HL-60 (cell line): ENCODE measurements at regions not wholly inside any gene's neighbourhood (a gene's known extent, or its start where the extent isn't known, plus 50 kb on each side); places are given as distances from the start of the nearest gene placed in this dataset.

Source experiments
- DNase-seq, 2 experiments: peaks; one replicate each; pipeline ENCODE4 v3.0.0-alpha.2; 2010 to 2020; ENCODE audit warnings: low read depth in 1 of 2, low spot score in 1 of 2
- H3K27ac ChIP-seq: fragments of 250-450 bp; sonication (Bioruptor Pico); replicated peaks from 2 replicates; pipeline ENCODE4 v1.5.1; 2020; ENCODE audit warnings: mild to moderate bottlenecking, moderate library complexity
- H3K27me3 ChIP-seq: fragments of 250-450 bp; sonication (Bioruptor Pico); 2 replicates; pipeline ENCODE4 v1.5.1; 2021; ENCODE audit warnings: mild to moderate bottlenecking, moderate library complexity; ENCODE audit not compliant: insufficient read depth, poor library complexity, severe bottlenecking
- H3K4me3 ChIP-seq: replicated peaks from 2 replicates; pipeline ENCODE4 v1.5.1; 2011; ENCODE audit warnings: mild to moderate bottlenecking, control low read depth, low read length; ENCODE audit not compliant: insufficient read depth
- GABPA ChIP-seq: IDR thresholded peaks from 2 replicates; pipeline ENCODE4 v1.6.1; 2012; ENCODE audit warnings: low read depth
- POLR2AphosphoS5 ChIP-seq: IDR thresholded peaks from 2 replicates; pipeline ENCODE4 v1.6.1; 2012; ENCODE audit warnings: low read depth
- SPI1 ChIP-seq: IDR thresholded peaks from 2 replicates; pipeline ENCODE4 v1.6.1; 2012; ENCODE audit warnings: low read depth, mild to moderate bottlenecking, borderline replicate concordance
- TF ChIP-seq, protein P1 (sequence below): IDR thresholded peaks from one replicate; pipeline ENCODE4 v1.5.1; 2011; ENCODE audit warnings: low read length, control low read depth, inconsistent platforms; ENCODE audit not compliant: insufficient read depth
- TF ChIP-seq, protein P2 (sequence below): IDR thresholded peaks from 2 replicates; pipeline ENCODE4 v1.6.1; 2012; ENCODE audit warnings: low read depth; ENCODE audit not compliant: insufficient replicate concordance

DNA sequence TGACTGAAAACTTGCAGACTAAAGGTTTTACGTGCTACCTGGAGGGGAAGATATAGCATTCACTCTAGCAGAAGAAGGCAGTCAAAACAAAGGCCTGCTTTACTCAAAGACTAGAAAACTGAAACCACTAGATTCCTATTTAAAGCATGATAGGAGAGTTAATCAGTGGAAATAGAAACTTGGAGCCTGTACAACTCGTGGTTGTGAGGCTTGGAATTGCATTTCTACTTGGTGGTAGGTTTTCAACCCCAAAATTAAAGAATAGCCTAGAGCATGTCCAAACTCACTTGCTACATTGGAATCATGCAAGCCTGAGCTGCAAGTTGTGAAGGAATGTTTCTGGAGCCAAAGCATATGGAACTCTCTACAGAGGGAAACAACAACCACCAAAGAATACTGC lies 1526.4 kb upstream of the NUDT12 start:
- TF ChIP-seq POLR2AphosphoS5, result no peak
- no peak for TF ChIP-seq SPI1
- TF ChIP-seq, protein P1, sequence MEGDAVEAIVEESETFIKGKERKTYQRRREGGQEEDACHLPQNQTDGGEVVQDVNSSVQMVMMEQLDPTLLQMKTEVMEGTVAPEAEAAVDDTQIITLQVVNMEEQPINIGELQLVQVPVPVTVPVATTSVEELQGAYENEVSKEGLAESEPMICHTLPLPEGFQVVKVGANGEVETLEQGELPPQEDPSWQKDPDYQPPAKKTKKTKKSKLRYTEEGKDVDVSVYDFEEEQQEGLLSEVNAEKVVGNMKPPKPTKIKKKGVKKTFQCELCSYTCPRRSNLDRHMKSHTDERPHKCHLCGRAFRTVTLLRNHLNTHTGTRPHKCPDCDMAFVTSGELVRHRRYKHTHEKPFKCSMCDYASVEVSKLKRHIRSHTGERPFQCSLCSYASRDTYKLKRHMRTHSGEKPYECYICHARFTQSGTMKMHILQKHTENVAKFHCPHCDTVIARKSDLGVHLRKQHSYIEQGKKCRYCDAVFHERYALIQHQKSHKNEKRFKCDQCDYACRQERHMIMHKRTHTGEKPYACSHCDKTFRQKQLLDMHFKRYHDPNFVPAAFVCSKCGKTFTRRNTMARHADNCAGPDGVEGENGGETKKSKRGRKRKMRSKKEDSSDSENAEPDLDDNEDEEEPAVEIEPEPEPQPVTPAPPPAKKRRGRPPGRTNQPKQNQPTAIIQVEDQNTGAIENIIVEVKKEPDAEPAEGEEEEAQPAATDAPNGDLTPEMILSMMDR, result no peak
- TF ChIP-seq GABPA, result no peak
- TF ChIP-seq, protein P2, sequence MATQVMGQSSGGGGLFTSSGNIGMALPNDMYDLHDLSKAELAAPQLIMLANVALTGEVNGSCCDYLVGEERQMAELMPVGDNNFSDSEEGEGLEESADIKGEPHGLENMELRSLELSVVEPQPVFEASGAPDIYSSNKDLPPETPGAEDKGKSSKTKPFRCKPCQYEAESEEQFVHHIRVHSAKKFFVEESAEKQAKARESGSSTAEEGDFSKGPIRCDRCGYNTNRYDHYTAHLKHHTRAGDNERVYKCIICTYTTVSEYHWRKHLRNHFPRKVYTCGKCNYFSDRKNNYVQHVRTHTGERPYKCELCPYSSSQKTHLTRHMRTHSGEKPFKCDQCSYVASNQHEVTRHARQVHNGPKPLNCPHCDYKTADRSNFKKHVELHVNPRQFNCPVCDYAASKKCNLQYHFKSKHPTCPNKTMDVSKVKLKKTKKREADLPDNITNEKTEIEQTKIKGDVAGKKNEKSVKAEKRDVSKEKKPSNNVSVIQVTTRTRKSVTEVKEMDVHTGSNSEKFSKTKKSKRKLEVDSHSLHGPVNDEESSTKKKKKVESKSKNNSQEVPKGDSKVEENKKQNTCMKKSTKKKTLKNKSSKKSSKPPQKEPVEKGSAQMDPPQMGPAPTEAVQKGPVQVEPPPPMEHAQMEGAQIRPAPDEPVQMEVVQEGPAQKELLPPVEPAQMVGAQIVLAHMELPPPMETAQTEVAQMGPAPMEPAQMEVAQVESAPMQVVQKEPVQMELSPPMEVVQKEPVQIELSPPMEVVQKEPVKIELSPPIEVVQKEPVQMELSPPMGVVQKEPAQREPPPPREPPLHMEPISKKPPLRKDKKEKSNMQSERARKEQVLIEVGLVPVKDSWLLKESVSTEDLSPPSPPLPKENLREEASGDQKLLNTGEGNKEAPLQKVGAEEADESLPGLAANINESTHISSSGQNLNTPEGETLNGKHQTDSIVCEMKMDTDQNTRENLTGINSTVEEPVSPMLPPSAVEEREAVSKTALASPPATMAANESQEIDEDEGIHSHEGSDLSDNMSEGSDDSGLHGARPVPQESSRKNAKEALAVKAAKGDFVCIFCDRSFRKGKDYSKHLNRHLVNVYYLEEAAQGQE, result no peak
- H3K27ac ChIP-seq, result no peak overlapping the region
- no peaks in the 10 kb centered on the region for H3K27me3 ChIP-seq
- H3K4me3 ChIP-seq, result no peak overlapping the region
- DNase-seq, result no peak

DNA sequence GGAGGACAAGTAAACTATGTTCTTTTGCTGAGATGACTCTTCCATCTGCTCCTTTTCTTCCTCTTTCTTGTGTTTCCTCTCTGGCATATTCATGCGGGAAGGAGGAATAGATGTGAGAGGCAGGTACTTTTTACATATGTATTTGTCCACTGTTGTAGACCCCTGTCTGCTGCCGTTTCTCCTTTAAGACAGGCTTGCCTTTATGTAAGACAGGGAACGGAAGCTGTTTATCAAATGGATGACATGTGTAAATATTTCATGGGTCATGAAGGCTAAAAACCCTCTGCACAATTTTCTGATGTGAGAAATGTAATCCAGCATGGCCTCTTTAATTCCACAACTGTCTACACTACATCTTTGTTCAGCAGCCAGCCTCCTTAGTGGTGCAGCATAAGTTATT lies 1525.5 kb upstream of the NUDT12 start:
- Histone ChIP-seq H3K27me3 (no peaks in the 10 kb centered on the region), H3K27ac (no peak overlapping the region), H3K4me3 (no peak overlapping the region)
- no peak for DNase-seq
- TF ChIP-seq, protein P2, result no peak
- TF ChIP-seq POLR2AphosphoS5, result no peak
- TF ChIP-seq, protein P1, result no peak
- no peak for TF ChIP-seq GABPA
- no peak for TF ChIP-seq SPI1

DNA sequence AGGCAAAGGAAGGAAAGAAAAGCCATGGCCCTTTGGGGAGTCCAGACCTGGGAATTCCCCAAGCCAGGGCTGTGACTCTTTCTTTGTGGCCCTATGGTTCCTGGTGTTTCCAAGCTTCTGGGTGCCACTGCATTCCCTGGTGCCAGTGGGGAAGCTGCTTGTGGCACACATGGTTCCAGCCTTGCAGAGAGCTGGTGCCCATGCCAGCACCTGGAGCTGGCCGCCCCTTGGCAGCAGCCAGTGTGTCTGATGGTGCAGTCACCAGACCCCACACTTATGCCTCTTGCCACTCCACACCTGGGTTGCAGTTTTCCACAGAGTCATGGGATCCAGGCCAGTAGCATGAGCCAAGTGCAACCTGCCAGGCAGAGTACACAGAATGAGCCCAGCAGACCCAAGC lies 1495.3 kb upstream of the NUDT12 start:
- TF ChIP-seq, protein P2, result no peak
- TF ChIP-seq POLR2AphosphoS5 (no peak), SPI1 (no peak), GABPA (no peak)
- TF ChIP-seq, protein P1, result no peak
- DNase-seq, result no peak
- H3K27me3 ChIP-seq, result no peaks in the 10 kb centered on the region
- no peak overlapping the region for H3K27ac ChIP-seq
- no peak overlapping the region for H3K4me3 ChIP-seq
